A673 (cell line): ENCODE measurements at regions not wholly inside any gene's neighbourhood (a gene's known extent, or its start where the extent isn't known, plus 50 kb on each side); places are given as distances from the start of the nearest gene placed in this dataset.
A peak's percentile ranks its signal among the peaks of the same experiment; 100 is the strongest.

Experiments used
- BruUV-seq: library from RNA; stranded (reverse); fragments of 400-500 nt; replicated peaks from 2 replicates; lab custom pipeline; 2021; lab: Mats Ljungman, UMichigan
- CTCF ChIA-PET: fragments of 300-600 bp; sonication (Branson Sonifier 250); formaldehyde crosslinking; loops from one replicate; lab custom pipeline; 2022; ENCODE audit warnings: antibody characterized with exemption; lab: Charles Lee
- POLR2A ChIA-PET: fragments of 300-600 bp; sonication (Branson Sonifier 250); formaldehyde crosslinking; loops from one replicate; lab custom pipeline; 2022; ENCODE audit warnings: antibody characterized with exemption; ENCODE audit not compliant: low non-redundant PET; lab: Charles Lee
- DNase-seq: peaks from one replicate; pipeline ENCODE4 v3.0.0-alpha.2; 2015; ENCODE audit warnings: low spot score
- H3K27ac ChIP-seq: fragments of 200-600 bp; sonication (generic); 2 replicates; pipeline ENCODE4 v1.5.1; 2016; ENCODE audit warnings: mixed run types, low read depth, mild to moderate bottlenecking, mixed read lengths, antibody characterized with exemption, low read length; ENCODE audit not compliant: poor library complexity, severe bottlenecking
- H3K27me3 ChIP-seq: fragments of 200-600 bp; sonication (generic); replicated peaks from 2 replicates; pipeline ENCODE4 v1.6.1; 2017; ENCODE audit warnings: mixed run types, low read depth, mild to moderate bottlenecking, mixed read lengths, antibody characterized with exemption, low read length; ENCODE audit not compliant: insufficient read depth, poor library complexity
- H3K36me3 ChIP-seq: fragments of 200-600 bp; sonication (generic); 2 replicates; pipeline ENCODE4 v1.6.1; 2016; ENCODE audit warnings: mixed run types, mild to moderate bottlenecking, mixed read lengths, antibody characterized with exemption, low read length; ENCODE audit not compliant: insufficient read depth, poor library complexity, severe bottlenecking
- H3K4me1 ChIP-seq: fragments of 200-600 bp; sonication (generic); 2 replicates; pipeline ENCODE4 v1.6.1; 2017; ENCODE audit warnings: mixed run types, mild to moderate bottlenecking, mixed read lengths, antibody characterized with exemption, low read length; ENCODE audit not compliant: insufficient read depth, poor library complexity, severe bottlenecking
- H3K4me3 ChIP-seq: fragments of 200-600 bp; sonication (generic); 2 replicates; pipeline ENCODE4 v1.5.1; 2016; ENCODE audit warnings: low read depth, mixed run types, mild to moderate bottlenecking, mixed read lengths, low read length; ENCODE audit not compliant: poor library complexity, severe bottlenecking
- H3K9me3 ChIP-seq: fragments of 200-600 bp; sonication (generic); 2 replicates; pipeline ENCODE4 v1.6.1; 2016; ENCODE audit warnings: mixed run types, low read depth, mild to moderate bottlenecking, mixed read lengths, antibody characterized with exemption, low read length; ENCODE audit not compliant: poor library complexity, severe bottlenecking
- CTCF ChIP-seq: fragments of 300-800, 200-600 bp; sonication (generic); conservative IDR thresholded peaks from 2 replicates; pipeline ENCODE4 v1.5.1; 2017; ENCODE audit warnings: low read depth, mild to moderate bottlenecking, antibody characterized with exemption, low read length, moderate library complexity, mixed read lengths
- EZH2 ChIP-seq: fragments of 200-600 bp; sonication (generic); IDR thresholded peaks from 2 replicates; pipeline ENCODE4 v1.6.1; 2017; ENCODE audit warnings: borderline replicate concordance, low read depth, mild to moderate bottlenecking, mixed read lengths, antibody characterized with exemption, low read length; ENCODE audit not compliant: poor library complexity, severe bottlenecking
- intact Hi-C: fragments of 100-400 bp; cut with micrococcal nuclease; formaldehyde crosslinking; loops from one replicate; pipeline ENCODE4 v1.10.0; 2022; ENCODE audit not compliant: unreplicated experiment

GRCh38 chr11:8809241-8809938 is 101.6 kb upstream of the AKIP1 start:
- H3K4me1 ChIP-seq: peaks cover 28% of the 10 kb centered on the region
- ChIA-PET POLR2A (no interaction called here), CTCF (no interaction called here)
- no peaks in the 10 kb centered on the region for H3K9me3 ChIP-seq
- DNase-seq: no peak
- intact Hi-C loops: no loop called here
- H3K36me3 ChIP-seq: no peaks in the 10 kb centered on the region
- no peaks in the 10 kb centered on the region for H3K27me3 ChIP-seq
- no TSS peak for BruUV-seq
- TF ChIP-seq CTCF (no peak), EZH2 (no peak)
- no peak overlapping the region for H3K27ac ChIP-seq
- H3K4me3 ChIP-seq: no peak overlapping the region

GRCh38 chr11:8809939-8810539 is 101.0 kb upstream of the AKIP1 start:
- ChIA-PET POLR2A (no interaction called here), CTCF (interaction anchor here (0.7 kb wide), 1 partner anchor 51 kb away, joined by 3 read pairs; no protein-coding TSS in a partner anchor)
- TF ChIP-seq CTCF (no peak), EZH2 (no peak)
- no peaks in the 10 kb centered on the region for H3K9me3 ChIP-seq
- H3K4me1 ChIP-seq: peaks cover 35% of the 10 kb centered on the region
- intact Hi-C loops: loop anchor here (5.0 to 10.0 kb wide), 4 partner anchors 102 to 585 kb away; partner anchors contain the start of gene AKIP1
- peak; percentile 15 for DNase-seq
- no peak overlapping the region for H3K27ac ChIP-seq
- H3K36me3 ChIP-seq: no peaks in the 10 kb centered on the region
- TSS peak; percentile 70 for BruUV-seq
- H3K4me3 ChIP-seq: peak overlapping the region; percentile 42
- no peaks in the 10 kb centered on the region for H3K27me3 ChIP-seq

- Histone ChIP-seq H3K27ac (peak overlapping the region; percentile 43), H3K4me3 (peak overlapping the region; percentile 42), H3K27me3 (no peaks in the 10 kb centered on the region), H3K9me3 (no peaks in the 10 kb centered on the region), H3K4me1 (peaks cover 42% of the 10 kb centered on the region), H3K36me3 (no peaks in the 10 kb centered on the region)
- intact Hi-C loops: loop anchor here (5.0 to 10.0 kb wide), 4 partner anchors 102 to 586 kb away; partner anchors contain the start of gene AKIP1
- peak; percentile 55 for DNase-seq
- CTCF ChIA-PET: interaction anchor here (0.7 kb wide), 3 partner anchors 24 to 69 kb away, joined by 3 read pairs; no protein-coding TSS in a partner anchor
- no peak for TF ChIP-seq EZH2
- TF ChIP-seq CTCF: no peak
- no TSS peak for BruUV-seq
- POLR2A ChIA-PET: no interaction called here
Observed at GRCh38 chr11:8810540-8811301, 100.3 kb upstream of the AKIP1 start.
